CD4-positive, alpha-beta T cell treated with Interleukin-17A for 4 hours (primary cell): ENCODE measurements at regions not wholly inside any gene's neighbourhood (a gene's known extent, or its start where the extent isn't known, plus 50 kb on each side); places are given as distances from the start of the nearest gene placed in this dataset.

Source experiments
- DNase-seq: peaks from one replicate; pipeline ENCODE4 v3.0.0-alpha.2; 2020; ENCODE audit warnings: mixed read lengths

GRCh38 chr5:10875201-10875768 lies 114.3 kb upstream of the DAP start:
- DNase-seq: no peak

DNA sequence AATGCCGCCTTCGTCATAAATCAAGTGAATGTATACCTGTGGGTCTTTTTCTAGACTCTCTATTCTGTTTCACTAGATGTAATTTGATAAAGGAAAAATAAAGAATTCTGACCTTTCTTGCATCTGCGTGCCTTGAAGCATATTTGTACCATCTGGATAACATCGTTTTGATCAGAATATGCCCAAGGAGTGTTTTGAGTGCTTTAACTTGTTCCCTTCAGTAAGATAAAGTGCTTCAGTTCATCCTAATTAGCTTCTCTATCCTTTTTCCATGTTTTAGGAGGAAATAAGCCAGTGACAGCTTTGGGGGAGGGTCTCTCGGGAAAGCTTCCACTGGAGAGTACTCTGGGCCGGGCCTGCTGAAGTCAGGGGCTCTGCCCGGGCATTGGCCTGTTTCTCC lies 113.5 kb upstream of the DAP start:
- DNase-seq: no peak

DNA sequence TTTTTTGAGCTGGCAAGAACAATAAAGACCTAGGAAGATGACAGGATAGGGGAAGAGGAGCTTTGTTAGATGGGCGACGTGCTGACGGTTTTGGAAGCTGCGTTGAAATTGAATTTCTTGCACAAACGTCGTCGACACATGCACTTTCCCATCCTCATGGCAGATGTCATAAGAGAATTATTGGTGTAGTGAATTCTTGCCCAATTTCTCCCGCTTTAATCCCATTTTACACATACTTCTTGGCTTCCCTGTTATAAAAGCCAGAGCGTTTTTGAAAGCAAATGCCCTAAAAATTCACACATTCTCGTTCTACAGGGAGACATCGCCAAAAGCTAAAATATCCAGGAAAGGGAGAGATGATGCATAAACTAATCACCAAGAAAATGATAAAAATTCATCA lies 109.8 kb upstream of the DAP start:
- DNase-seq: no peak

- no peak for DNase-seq
Observed at GRCh38 chr5:10868956-10869355, 107.9 kb upstream of the DAP start.

- DNase-seq: no peak
Observed at GRCh38 chr5:10867389-10868303, 106.6 kb upstream of the DAP start.

DNA sequence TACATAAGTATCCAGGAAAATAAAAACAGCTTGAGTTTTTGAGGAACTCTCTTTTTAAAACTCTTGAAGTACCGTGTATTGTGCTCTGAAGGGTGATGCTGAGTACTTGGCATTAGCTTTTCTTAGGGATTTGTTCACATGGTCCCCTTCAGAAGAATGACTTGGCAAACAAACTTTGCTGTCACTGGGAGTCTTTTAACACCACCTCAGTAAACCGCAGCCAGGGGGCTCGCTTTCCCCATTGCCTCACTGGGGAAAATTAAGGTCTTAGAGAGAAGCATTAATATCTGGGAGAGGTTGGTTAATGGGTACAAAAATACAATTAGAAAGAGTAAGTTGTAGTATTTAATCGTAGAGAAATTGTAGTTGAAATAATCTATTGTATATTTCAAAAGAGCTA lies 105.9 kb upstream of the DAP start:
- DNase-seq: no peak

GRCh38 chr5:10863763-10864383 lies 102.8 kb upstream of the DAP start:
- DNase-seq: peak; percentile 49

- no peak for DNase-seq
Observed at GRCh38 chr5:10862085-10862484, 101.1 kb upstream of the DAP start.

- no peak for DNase-seq
Observed at GRCh38 chr5:10861423-10861790, 100.4 kb upstream of the DAP start.

DNA sequence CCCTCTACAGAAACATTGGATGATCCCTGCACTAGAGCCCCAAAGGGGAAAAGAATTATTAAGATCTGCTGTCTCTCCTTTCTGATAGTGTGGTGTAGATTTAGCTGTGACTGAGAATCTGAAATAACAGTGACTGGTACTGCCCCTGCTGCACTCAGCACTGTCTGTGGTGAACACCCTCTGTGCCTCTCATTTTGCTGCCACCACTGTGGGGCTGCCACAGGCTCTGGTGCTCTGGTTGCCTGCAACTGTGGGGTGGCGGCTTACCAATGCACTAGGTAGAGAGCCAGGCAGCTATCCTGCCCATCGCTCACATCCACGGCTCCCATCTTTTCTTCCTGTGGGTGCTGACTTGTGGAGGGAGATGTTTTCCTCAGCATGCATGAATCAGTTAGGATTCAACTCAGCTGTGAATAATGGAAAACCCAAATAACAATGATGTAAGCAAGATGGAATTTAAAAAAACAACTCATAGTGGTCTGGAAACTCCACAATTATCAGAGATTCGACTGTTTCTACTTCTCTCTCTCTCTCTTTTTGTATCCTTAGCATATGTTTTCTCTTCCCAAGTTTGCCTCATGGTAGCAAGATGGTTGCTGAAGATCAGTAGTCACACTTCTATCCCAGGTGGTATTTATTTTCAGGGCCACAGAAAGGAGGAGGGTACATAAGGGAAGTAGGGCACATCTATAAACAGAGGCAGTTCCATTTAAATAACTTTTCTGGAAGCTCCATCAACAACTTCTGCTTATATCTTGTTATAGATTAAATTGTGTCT lies 99.8 kb upstream of the DAP start:
- DNase-seq: no peak

DNA sequence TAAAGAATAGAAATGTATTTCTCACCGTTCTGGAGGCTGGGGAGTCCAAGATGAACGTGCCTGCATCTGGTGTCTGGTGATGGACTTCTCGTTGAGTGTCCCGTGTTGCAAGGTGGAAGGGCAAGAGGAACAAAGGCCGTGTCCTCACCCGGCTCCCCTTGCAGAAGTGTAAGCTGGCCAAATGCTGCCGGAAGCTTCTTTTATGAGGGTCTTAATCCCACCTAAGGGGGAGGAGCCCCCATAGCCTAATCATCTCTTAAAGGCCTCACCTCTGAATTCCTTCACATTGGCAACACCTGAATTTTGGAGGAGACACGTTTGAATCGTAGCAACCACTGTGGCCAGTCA lies 99.1 kb upstream of the DAP start:
- no peak for DNase-seq

GRCh38 chr5:10859393-10860195 lies 98.6 kb upstream of the DAP start:
- DNase-seq: no peak

DNA sequence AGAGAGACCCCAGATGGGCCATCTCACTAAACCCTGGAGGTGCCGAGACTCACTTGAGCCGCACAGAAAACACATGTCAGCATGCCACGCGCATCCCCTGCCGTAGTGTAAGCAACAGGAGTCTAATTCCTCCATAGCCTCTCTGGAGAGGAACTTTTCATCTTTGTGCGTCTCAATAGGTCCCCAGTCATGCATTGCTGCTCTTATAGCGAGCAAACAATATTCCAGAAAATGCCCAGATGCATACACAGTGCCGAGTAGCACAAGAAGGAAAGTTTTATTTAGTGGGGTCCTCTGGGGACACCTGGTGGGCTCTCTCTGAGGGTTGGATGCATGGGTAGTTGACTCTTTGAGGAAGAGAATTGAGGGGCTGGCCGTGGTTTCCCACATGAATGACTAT lies 97.9 kb upstream of the DAP start:
- DNase-seq: no peak

DNA sequence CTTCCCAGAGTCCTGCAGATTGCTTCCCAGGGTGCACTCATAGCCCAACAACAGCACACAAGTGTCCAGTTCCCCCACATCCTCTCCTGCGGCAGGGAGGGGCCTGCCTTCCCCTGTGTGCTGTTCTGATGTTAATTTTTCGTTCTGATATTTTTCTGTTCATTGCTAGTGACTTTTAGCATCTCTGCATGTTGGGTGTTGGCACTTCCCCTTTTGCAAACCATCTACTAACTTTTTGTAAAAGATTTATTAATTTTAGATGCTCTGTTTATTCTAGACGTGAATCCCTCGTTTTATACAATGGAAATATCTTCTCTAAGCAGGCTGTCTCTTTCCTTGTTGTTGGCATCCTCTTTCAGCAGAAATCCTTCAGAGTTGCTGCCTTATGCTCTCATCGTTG lies 97.3 kb upstream of the DAP start:
- DNase-seq: no peak

- no peak for DNase-seq
Observed at GRCh38 chr5:10857338-10857733, 96.3 kb upstream of the DAP start.

DNA sequence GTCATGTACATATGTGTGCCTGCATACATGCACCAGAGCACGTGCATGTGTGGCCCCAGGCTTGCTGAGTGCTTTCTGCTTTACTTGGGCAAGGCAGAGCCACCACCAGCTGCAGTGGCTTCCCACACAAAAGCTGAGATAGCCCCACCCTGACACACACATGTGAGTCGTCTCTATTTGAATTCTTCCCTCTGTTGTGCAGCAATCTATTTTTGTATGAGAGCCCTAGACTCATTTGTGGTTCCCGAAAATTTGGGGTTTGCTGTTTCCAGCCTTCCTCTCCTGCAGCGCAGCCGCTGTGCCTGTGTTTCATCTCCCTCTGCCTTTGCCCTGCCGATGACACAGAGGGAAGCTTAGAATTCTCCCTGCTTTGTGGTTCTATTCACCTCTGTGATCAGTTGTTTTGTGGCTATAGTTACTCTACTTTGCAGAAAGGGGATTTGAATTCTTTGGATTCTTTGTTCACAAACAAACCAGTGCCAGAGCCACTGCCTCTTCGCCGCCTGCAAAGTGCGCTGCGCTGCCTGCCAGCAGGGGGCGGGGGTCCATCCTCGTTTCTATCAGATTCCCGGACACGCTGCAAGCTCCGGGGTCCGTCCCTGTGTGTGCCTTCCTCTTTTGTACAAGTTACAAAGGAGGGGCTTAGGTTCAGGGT lies 95.8 kb upstream of the DAP start:
- peak; percentile 19 for DNase-seq

- DNase-seq: no peak
Observed at GRCh38 chr5:10856071-10856470, 95.0 kb upstream of the DAP start.

DNA sequence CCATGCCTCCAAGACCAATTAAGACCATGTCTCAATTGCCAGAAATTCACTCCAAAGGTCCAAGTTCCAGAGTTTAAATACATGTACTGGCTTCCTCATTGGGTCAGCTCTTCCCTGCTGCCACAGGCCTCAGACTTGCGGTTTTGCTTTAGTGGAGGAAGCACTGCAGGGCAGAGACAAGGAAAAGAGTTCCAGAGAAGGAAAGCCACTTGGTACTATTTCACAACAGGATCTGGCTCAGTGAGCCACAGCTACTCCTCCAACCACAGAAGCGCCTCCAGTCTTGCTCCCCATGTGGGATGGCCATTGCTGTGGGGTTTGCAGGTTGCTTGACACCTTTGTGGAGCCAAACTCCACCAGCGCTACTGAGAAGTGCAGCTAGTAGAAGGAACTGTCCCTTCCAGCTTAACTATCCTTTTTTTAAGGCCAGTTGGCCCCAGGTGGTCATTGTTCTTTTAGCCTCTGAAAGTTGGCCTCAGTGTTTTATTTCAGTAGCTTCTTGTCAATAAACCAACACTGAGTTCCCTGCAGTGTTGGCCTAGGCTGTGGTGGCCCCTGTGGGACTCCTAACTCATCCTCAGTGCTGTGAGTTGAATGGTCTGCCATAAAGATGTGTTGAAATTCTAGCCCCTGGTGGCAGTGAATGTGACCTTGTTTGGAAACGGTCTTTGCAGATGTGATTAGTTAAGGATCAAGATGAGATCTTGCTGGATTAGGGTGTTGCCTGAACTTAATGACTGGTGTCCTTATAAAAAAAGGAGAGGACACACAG lies 93.7 kb upstream of the DAP start:
- DNase-seq: no peak

DNA sequence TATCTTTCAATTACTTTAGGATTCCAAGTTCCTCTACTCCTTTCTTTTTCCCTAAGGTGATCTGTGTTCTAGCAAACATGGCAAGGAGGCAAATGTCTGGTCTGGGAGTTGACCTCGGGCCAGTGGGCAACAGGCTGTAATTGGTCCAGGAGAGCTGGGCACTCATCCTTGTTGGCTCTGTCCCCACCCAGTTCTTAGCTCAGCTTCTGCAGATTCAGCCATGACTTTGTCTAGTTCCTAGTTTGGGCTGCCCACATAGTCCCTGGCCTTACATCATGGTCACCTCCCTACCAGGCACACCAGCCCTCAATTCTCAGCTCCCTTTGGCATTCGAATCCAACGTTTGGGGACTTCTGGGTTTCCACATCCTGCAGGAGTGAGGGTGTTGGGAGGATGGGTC lies 92.1 kb upstream of the DAP start:
- no peak for DNase-seq

- DNase-seq: no peak
Observed at GRCh38 chr5:10849278-10849677, 88.2 kb upstream of the DAP start.

GRCh38 chr5:10844016-10844415 lies 83.0 kb upstream of the DAP start:
- no peak for DNase-seq
